Hematopoietic multipotent progenitor cell treated with erythropoietin and hydrocortisone succinate and interleukin-3 and kit ligand, for 8 days (in vitro differentiated cells): ENCODE measurements at regions not wholly inside any gene's neighbourhood (a gene's known extent, or its start where the extent isn't known, plus 50 kb on each side); places are given as distances from the start of the nearest gene placed in this dataset.
"Not testable (repeated sequence)": the region's sequence is repeated elsewhere in the genome, so short reads cannot be mapped to it uniquely, and the experiment has no call there.

Experiments
- DNase-seq: peaks from one replicate; pipeline ENCODE4 v3.0.0-alpha.2; 2015

DNA sequence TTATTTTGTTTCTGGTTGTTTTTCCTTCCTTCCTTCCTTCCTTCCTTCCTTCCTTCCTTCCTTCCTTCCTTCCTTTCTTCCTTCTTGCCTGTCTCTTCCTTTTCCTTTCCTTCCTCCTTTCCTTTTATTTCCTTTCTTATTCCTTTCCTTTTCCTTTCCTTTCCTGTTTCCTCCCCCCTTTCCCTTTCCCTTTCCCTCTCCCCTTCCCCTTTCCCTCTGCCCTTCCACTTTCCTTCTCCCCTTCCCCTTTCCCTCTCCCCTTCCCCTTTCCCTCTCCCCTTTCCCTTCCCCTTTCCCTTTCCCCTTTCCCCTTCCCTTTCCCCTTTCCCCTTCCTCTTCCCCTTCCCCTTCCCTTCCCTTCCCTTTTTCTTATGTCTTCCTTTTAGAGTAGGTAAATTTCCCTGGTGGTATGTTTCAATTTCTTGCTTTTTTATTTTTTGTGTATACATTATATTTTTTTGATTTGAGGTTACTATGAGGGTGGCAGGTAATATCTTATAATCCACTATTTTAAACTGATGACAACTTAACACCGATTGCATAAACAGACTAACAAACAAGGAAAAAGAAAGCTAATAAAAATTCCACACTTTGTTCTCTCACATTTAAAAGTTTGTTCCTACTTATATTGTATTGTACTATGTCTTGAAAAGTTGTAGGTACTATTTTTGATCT is 311.0 kb upstream of the FSHR start:
- no peak for DNase-seq

DNA sequence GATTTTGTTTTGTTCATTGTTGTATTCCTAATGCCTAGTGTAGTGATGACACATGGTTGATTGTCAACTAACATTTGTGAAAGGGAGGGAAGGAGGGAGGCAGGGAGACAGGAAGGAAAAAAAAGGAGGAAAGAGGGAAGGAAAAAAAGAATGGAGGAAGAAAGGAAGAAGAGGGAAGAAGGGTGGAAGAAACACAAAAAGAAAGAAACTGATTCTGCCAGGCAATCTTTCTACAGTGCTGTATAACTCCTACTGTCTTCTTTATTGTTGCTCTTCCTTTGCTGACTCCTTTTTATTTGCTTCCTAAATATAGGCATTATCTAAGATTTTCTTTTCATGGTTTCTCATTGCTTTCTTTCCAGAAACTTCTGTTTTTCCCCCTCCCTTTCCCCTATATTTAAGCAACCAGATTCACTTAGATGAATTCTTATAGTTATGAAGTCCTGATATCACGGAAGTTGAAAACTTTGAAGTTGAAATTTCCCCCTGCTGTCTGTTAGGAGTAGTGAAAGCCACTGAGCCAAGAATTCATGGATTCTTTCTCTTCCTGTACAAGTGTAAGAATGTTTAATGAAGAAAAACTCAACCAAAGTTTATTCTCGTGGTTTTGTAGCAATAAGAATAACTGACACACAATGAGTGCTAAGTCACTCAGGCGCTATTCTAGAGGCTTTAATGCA is 305.1 kb upstream of the FSHR start:
- no peak for DNase-seq

DNA sequence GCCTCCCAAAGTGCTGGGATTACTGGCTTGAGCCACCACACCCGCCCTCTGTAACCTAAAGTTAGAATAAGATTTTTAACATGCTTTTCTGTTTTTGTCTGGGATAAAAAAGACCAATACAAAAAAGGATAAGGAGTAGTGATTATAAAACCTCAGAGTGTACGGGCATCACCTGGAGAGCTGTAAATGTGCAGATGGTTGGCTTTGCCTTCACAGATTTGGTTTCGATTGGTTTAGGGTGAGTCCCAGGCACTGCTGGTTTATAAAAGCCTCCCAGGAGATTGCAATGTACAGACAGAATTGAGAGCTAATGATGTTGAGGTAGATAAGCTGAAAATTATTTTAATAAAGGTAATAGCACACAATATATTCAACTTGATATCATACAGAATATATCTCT is 289.7 kb upstream of the FSHR start:
- no peak for DNase-seq

DNA sequence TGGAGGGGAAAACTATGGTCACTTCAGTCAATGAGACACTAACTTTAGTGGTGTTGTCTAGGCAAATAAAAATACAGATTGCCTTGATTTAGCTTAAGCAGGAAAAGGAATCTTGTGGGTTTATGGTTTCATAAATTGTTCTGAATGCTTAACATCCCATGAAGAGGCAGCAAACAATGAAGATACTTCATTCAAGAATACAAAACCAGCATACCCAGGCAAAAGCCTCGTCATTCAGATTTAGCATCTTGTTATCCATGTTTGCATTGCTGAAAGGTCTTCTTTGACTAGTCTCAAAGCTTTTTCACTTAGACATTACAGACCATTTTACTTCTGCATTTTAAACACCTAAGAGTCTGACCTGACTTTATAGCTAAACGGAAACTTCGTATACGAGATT is 272.7 kb upstream of the FSHR start:
- DNase-seq = no peak

DNA sequence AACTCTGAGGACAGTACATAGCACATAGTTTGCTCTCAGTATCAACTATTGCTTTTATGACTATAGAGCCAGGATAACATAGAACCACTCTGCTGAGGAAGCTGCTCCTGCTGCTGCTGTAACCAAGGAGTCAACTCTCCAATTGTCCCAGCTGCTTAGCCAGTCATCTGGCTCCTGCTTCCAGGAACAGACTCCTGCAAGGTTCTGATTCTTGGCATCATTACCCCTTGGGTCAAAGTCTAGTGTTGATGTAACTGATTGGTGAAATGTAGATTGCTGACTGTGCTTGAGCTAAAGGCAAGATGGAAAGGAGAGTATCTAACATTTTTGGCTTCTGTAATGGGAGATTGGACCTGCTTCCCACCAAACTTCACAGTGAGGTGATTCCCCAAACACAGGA is 261.9 kb upstream of the FSHR start:
- no peak for DNase-seq

DNA sequence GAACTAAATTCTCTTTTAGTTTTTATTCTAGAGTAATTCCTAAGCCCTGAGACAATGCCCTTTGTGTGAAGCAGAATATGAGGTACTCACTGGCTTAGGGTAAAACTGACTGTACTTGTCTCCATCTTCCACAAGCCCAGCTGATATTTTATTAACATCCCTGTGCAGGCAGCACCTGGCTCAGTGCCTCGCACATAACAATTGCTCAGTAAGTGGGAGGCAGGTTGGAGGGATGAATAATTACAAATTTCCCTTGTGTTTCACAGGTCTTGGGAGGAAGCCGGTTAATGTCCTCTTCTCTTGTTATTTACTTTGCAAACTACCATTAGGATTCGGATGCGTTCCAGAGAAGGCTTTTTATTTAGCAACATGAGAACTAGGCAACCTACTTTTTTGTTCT is 249.8 kb upstream of the FSHR start:
- DNase-seq = no peak

DNA sequence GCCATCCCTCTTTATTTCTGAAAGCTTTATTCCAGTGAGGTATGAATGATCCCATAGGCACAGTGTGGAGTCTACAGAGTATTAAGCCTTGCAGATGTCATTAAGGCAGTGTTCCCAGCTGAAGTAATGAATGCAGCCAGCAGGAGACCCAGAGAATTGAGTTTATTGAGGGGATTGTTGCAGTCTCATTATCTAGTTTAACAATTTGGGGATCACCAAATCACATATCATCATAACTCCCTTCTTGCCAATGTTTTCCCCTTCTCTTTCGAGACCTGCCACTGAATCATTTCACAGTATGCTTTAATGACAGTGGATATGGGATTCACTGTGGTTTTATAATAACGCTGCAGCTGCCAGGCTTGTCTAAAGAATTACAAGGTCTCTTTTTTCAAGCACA is 249.3 kb upstream of the FSHR start:
- DNase-seq = no peak

DNA sequence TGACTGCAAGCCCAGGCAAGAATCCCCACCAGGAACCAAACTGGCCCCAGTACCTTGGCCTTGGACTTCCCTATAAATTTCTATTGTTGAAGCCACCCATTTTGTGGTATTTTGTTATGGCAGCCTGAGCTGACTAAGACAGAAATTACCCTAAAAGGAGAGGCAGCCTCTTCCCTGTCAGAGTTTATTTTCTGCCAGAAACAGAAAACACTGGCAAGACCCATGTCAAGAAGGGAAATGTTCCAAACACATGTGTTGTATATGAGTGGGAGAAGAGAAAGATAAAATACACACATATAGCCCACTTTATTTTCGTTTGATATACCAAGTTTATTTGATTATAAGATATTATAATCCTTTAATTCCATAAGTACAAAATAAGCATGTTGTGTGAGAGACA is 225.1 kb upstream of the FSHR start:
- DNase-seq = no peak

DNA sequence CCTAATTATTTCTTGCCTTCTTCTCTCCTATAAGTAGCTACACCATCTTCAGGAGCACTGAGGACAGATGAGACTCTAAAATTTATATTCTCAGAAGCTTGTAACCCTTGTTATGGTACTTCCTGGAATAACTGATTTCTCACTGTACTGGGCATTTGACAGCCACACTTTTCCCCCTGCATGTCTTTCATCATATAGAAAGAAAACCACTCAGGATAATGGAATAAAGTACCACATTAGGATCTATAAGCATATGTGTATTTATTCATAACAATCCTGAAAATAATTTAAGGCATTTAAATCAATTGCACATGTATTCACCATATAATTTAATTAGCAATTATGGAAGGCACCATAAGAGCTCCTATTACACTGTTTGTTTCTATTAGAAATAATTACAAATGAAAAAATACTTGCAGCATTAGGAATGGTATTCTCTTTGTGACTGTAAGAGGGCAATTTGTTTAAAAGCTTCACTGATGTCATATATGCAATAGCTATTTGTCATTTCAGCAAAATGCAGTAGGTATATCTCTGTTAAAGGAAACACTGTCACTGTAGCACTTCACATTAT is 216.9 kb upstream of the FSHR start:
- DNase-seq = no peak

DNA sequence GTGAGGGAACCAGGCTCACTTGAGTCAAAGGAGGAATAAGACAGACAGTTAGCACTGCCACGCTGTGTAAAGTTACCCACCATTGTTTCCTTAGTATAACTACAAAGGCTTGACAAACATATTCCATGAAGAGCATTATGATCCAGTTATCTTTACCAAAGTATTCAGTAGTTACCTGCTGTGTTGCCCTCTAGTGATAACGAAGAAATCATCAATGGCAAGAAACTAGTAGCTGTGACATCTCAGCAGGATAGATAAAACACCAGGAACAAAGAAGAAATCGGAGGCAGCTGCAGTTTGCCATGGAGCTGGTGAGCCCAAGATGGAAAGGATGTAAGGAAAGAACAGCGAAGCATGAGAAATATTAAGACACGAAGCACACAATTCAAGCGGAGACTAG is 215.3 kb upstream of the FSHR start:
- DNase-seq = no peak

DNA sequence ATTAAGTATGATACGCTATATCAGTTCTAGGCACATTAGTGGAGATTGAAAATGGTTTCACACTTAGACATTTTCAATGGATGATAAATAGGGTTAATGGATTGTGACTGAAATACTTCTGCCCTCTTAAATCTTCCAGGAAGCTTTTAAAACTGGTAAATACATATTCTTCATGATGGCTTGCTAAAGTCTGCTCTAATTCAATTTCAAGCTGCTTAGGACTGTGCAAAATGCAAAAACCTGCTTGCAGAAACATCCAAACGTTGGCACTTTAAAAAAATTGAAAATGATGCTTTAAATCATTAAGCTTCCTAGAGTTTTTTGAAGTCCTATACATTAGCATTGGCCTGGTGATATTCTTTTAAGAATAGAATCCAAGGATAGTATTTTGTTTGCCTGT is 214.8 kb upstream of the FSHR start:
- no peak for DNase-seq

DNA sequence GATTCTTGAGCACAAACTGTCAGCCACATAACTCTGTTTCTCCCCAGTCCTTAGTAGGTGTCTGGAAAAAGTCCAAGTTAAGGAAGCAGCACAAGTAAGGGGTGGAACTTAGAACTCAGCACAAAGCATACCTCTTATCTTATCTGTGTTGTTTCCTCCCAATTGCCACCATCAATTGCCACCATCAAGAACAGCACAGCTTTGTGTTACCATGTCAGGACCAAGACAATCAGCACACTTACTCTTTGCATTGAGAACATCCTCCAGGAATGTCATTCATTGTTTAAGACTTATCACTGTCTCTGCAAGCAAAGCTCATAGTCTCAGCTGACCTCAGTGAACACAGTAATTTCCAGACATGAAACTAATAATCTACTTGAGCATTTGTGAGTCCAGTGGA is 212.7 kb upstream of the FSHR start:
- no peak for DNase-seq

DNA sequence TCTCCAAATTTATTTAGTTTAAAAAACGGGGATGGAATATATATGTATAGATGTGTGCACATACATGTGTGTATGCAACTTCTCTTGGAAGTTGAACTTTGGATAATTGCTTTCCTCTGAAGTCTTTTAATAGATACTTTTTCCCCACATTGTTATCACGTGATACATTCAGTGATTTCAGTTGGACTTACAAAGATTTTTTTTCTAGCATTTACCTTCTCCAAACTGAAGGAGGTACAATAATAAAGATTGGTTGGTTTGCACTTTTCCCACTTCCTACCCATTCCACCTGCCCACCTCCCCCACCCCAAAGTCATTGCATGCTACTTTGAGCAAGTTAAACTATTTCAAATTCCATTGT is 206.1 kb upstream of the FSHR start:
- no peak for DNase-seq

DNA sequence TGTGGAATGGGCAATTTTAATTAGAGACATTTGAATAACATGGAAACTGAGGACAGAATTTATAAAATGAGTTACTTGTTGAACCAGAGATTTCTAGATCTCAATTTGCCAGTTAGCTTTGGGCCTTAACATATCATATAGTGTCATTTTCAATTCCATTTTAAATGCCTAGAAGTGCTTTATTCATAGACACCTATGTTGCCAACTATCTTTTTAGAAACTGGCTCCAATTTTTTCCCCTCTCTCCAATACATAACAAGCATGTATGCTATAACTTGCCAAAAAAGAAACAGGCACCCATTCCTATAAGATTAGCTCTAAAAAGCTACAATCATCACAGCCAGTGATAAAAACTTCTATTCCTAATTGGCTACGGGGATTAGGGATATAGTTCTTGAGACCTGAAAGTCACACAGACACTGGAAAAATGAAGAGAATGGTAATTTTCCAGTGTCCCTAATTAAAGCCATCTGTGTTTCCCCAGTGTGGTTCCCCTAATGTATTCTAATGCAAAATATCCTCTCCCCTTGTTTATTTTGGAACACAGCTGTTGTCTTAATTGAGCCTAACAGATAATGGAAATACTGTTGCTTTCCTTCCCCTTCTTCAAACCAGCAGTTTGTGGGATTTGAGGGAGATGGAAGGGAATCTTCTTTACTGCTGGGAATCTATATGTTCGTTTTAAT is 205.5 kb upstream of the FSHR start:
- no peak for DNase-seq

DNA sequence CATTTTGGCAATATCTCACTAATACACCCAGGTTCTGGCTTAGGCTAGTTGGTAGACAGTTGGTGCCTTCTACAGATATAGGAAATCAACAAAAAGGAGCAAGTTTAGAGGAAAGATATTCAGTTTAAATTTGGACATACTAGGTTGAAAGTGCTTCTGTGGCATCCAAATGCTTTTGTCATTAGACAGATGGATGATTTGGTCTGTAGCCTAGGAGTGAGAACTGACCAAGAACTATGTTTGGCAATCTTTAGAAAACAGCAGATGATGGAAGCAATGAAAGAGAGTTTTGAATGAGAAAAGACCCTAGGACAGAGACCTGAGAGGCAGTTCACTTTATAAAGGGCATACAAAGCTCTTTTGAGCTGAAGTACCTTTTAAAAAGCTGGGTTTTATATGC is 201.3 kb upstream of the FSHR start:
- no peak for DNase-seq

DNA sequence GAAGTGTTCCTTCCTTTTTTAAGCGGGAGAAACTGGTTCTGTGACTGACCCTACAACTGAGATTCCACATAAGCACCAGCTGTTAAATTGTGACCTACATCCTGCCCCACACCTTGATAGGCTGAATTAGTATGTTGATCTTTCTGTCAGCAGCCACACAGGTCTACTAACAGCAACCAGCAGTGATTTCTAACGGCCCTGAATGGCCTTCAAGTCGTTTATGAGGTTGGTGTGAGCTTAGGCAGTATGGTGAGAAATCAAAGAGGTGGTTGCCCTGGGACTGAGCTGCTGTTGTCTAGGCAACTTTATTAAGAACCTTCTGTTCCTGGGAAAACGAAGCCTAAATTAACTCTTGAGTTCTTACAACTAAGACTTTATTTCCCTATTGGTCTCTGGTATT is 197.2 kb upstream of the FSHR start:
- DNase-seq = no peak

DNA sequence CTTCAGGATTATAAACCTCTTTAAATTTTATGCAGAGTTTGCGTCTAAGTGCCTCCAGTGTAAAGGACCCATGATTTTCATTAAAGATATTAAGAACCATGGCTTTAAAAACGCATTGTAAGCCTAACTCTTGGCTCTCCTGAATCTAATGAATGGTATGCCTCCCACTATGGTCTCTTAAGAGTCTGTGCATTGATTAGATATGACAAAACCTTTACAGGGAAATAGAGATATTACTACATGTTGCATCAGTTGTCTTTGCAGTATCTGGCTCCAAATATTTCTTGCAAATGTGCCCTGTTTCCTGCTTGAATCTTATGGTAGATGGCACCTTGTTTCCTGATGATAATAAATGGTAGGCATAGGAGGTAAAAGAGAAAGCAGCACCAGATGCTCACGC is 189.3 kb upstream of the FSHR start:
- DNase-seq = no peak

DNA sequence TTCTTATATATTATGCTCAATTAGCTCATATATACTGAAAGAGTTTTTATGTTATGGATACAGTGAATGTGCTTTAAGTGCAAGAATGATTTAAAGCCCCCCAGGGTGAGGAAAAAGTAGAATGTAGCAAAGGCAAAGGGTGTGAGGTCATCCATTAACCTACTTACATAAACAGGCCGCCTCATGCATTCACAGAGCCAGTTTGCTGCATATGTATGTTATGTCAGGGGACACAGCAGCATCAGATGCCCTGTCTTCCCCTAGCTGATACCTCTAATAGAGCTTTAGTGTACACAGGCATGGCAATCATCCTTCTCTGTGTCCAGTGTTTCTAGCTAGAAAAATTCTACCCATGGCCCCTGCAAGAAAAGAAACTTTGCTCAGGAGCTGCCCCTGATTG is 187.8 kb upstream of the FSHR start:
- DNase-seq = no peak

DNA sequence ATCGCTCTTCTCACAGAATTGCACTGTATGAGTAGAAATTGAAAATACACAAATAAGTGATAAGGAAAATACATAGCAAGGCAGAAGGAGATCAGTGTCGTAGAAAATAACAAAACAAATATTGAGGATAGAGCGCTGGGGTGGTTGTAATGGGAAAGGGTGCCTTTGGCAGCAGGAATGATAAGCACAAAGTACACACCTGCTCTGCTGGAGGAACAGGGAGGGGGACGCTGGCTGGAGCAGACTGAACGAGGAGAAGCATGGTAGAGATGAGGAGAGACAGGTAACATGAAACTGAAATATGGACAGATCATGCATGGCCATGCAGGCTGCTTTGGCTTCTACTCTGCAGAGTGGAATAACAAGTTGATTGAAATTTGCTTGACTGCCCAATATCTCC is 181.2 kb upstream of the FSHR start:
- DNase-seq = no peak

DNA sequence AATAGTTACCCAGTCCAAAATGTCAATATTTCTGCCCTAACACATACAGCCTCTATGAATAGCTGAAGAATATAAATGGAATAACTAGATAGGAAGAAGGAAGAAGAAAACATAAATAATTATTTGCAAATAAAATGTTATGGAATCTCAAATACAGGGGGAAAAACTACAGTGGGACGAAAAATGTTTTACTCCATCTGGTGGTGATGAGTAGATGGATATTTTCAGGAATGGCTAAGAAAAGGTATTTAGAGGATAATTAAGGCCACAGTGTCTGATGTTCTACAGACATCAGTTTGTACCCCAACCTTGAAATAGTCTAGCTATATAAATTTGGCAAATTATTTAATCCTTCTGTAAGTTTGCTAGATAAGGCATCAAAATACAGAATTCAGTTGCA is 178.1 kb upstream of the FSHR start:
- no peak for DNase-seq

DNA sequence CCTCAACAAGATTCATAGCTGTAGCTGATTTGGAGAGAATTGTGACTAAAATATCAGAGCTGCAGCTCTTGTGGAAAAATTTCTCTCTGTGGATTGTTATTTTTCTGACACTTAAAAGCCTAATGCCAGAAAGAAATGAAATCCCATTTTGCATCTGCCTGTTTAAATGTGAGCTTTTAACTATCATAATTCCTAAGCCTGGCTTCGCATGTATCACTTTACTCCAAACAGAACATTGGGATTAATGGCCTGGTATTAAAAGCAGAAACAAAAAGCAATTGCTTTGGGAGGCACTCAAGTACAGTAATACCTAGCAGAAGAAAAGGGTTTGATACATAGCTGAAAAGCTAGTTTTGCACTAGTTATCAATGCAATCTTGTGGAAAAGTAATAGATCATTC is 164.2 kb upstream of the FSHR start:
- DNase-seq = no peak

DNA sequence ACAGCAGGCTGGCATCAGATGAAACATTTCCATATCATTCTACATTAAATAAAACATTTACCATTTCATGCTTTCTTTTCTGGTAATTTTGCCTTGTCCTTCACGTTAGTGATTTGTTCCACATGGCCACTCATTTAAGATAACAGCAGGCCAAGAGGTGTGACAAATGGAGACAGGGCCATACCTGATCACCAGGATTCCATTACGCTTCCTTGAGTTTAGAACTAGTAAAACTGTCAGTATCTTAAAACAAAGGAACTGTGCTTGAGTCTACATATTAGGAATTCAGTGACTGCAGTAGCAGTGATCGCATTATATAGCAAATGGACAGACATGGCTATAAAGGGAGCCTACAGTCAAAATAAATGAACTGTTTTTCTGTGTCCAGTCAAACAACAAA is 155.1 kb upstream of the FSHR start:
- DNase-seq = no peak

DNA sequence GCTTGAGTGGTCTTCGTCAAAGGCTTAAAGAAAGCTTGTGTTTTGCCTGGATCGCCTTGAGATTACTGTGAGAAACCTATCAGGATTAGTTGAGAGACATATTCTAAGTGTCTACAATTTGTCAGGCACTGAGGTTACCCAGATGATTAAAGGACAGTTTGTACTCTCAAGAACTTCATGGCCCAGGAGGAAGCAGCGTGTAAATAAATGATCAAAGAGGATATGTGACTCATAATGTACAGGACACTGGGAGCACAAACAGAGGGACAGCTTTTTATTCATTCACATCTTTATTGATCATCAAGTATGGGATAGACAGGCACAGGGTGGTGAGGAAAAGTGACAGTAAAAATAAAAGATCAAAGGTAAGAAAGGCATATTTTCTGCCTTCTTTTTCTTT is 152.6 kb upstream of the FSHR start:
- no peak for DNase-seq

DNA sequence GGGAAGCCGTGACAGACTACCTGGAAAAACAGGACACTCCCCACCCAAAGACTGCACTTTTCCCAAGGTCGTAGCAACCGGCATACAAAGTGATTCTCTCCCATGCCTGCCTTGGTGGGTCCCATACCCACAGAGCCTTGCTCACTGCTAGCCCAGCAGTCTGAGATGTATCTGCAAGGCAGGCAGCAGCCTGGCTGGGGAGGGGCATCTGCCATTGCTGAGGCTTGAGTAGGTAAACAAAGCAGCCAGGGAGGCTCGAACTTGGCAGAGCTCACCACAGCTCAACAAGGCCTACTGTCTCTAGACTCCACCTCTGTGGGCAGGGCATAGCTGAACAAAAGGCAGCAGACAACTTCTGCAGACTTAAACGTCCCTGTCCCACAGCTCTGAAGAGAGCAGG is 144.4 kb upstream of the FSHR start:
- DNase-seq = not testable (repeated sequence)
